K562 (cell line): ENCODE measurements at regions not wholly inside any gene's neighbourhood (a gene's known extent, or its start where the extent isn't known, plus 50 kb on each side); places are given as distances from the start of the nearest gene placed in this dataset.

Experiments used
- ATAC-seq: fragments of 200-7000 bp; cut with Tn5 transposase; 3 replicates; pipeline ENCODE4 v1.9.1; 2020; ENCODE audit warnings: moderate library complexity
- BruUV-seq: library from RNA; stranded (reverse); fragments of 400-500 nt; replicated peaks from 2 replicates; lab custom pipeline; 2021; lab: Mats Ljungman, UMichigan
- CTCF ChIA-PET: fragments of 300-600 bp; formaldehyde crosslinking; extraction: SDS; loops from one replicate; lab custom pipeline; 2021; ENCODE audit warnings: low intra/inter-chr PET ratio; lab: Yijun Ruan, JAX
- POLR2A ChIA-PET: fragments of 300-600, 350-650 bp; sonication (Branson Sonifier 250); formaldehyde crosslinking; extraction: SDS; loops from one replicate; lab custom pipeline; 2021; ENCODE audit warnings: antibody characterized with exemption, inconsistent platforms; lab: Yijun Ruan, JAX
- DNase-seq, 4 experiments: peaks; one replicate each; pipeline versions ENCODE4 v3.0.0 to v3.0.0-alpha.2; 2011 to 2018; ENCODE audit warnings: low spot score in 3 of 4, mixed read lengths in 3 of 4; ENCODE audit errors: extremely low read depth in 1 of 4
- FAIRE-seq: peaks from 2 replicates; lab custom pipeline; 2011; peaks lifted over from hg19 to GRCh38; lab: Jason Lieb, UNC
- H2AFZ ChIP-seq: 2 replicates; pipeline ENCODE4 v1.6.0; 2011; ENCODE audit warnings: low read depth, low read length, control low read depth, inconsistent platforms
- H3K27ac ChIP-seq: fragments of 200-600 bp; 3 replicates; pipeline ENCODE4 v1.8.0; 2011; ENCODE audit warnings: low read depth, mild to moderate bottlenecking, control low read depth, inconsistent platforms, low read length, moderate library complexity, mixed read lengths; ENCODE audit errors: extremely low read depth
- H3K27me3 ChIP-seq, 2 experiments: fragments of 300-600 bp in 1 of 2; 2 replicates in 1 of 2; 3 replicates in 1 of 2; pipeline versions ENCODE4 v1.6.0 to v1.8.0; 2011; ENCODE audit warnings: inconsistent platforms in 2 of 2, low read length in 2 of 2, mild to moderate bottlenecking in 1 of 2, mixed read lengths in 1 of 2, moderate library complexity in 1 of 2; ENCODE audit not compliant: control insufficient read depth in 2 of 2, insufficient read depth in 2 of 2
- H3K36me3 ChIP-seq: fragments of 300-600 bp; 3 replicates; pipeline ENCODE4 v1.8.0; 2011; ENCODE audit warnings: mild to moderate bottlenecking, low read length, inconsistent platforms; ENCODE audit not compliant: control insufficient read depth, insufficient read depth
- H3K4me1 ChIP-seq, 2 experiments: fragments of 200-600 bp in 1 of 2; replicated peaks in 1 of 2; 2 replicates in 1 of 2; 3 replicates in 1 of 2; pipeline versions ENCODE4 v1.5.1 to v1.8.0; 2011; ENCODE audit warnings: inconsistent platforms in 2 of 2, low read length in 2 of 2, mild to moderate bottlenecking in 1 of 2, mixed read lengths in 1 of 2, moderate library complexity in 1 of 2; ENCODE audit not compliant: control insufficient read depth in 2 of 2, insufficient read depth in 2 of 2
- H3K4me2 ChIP-seq: 2 replicates; pipeline ENCODE4 v1.6.1; 2011; ENCODE audit warnings: low read length, control low read depth, inconsistent platforms, mixed read lengths; ENCODE audit not compliant: insufficient read depth
- H3K4me3 ChIP-seq: fragments of 200-600 bp; sonication (generic), shearing (Covaris generic); 2 replicates; pipeline ENCODE4 v1.5.1; 2016; ENCODE audit warnings: control low read depth, inconsistent platforms
- H3K79me2 ChIP-seq: fragments of 200-600 bp; 3 replicates; pipeline ENCODE4 v1.8.0; 2011; ENCODE audit warnings: low read length, inconsistent platforms; ENCODE audit not compliant: control insufficient read depth, insufficient read depth
- H3K9ac ChIP-seq, 2 experiments: 2 replicates each; pipeline versions ENCODE4 v1.6.0 to v1.6.1; 2011; ENCODE audit warnings: low read depth in 2 of 2, low read length in 2 of 2, control low read depth in 1 of 2, inconsistent platforms in 1 of 2, mild to moderate bottlenecking in 1 of 2, mixed read lengths in 1 of 2; ENCODE audit not compliant: insufficient read depth in 1 of 2
- H3K9me1 ChIP-seq: one replicate; pipeline ENCODE4 v1.6.0; 2011; ENCODE audit warnings: inconsistent platforms, mild to moderate bottlenecking, low read length, moderate library complexity; ENCODE audit not compliant: control insufficient read depth, insufficient read depth
- H3K9me3 ChIP-seq: replicated peaks from 2 replicates; pipeline ENCODE4 v1.5.1; 2011; ENCODE audit warnings: low read depth, low read length, inconsistent platforms; ENCODE audit not compliant: control insufficient read depth, insufficient read depth
- H4K20me1 ChIP-seq: replicated peaks from 2 replicates; pipeline ENCODE4 v1.6.1; 2011; ENCODE audit warnings: low read length, inconsistent platforms, mixed read lengths; ENCODE audit not compliant: control insufficient read depth, insufficient read depth
- ATF7 ChIP-seq: fragments of 450-650 bp; IDR thresholded peaks from 2 replicates; pipeline ENCODE4 v1.7.1; 2014; ENCODE audit warnings: mild to moderate bottlenecking, moderate library complexity
- CCAR2 ChIP-seq: fragments of 200-400 bp; formaldehyde crosslinking; IDR thresholded peaks from 2 replicates; pipeline ENCODE4 v1.6.1; 2017; ENCODE audit warnings: mild to moderate bottlenecking, low read depth, low read length
- CHD1 ChIP-seq: fragments of 200-600 bp; sonication (generic); IDR thresholded peaks from one replicate; pipeline ENCODE4 v1.6.1; 2012; ENCODE audit warnings: mild to moderate bottlenecking, moderate library complexity, low read length, inconsistent platforms
- ESRRB ChIP-seq: fragments of 250-450 bp; sonication (Bioruptor Pico); IDR thresholded peaks from 2 replicates; pipeline ENCODE4 v1.5.0; 2020; ENCODE audit warnings: mild to moderate bottlenecking, moderate library complexity, borderline replicate concordance
- KLF1 ChIP-seq: fragments of 450-650 bp; IDR thresholded peaks from 2 replicates; pipeline ENCODE4 v1.6.1; 2016; ENCODE audit warnings: missing genetic modification characterization, missing compliant biosample characterization
- NCOR1 ChIP-seq: fragments of 450-650 bp; IDR thresholded peaks from 2 replicates; pipeline ENCODE4 v1.6.1; 2016; ENCODE audit warnings: mild to moderate bottlenecking, moderate library complexity
- PBX2 ChIP-seq, 2 experiments: IDR thresholded peaks in 1 of 2; conservative IDR thresholded peaks in 1 of 2; 2 replicates each; pipeline ENCODE4 v1.6.1; 2016; ENCODE audit warnings: low read depth in 2 of 2, mild to moderate bottlenecking in 1 of 2, missing compliant biosample characterization in 1 of 2, missing genetic modification characterization in 1 of 2, moderate library complexity in 1 of 2
- PML ChIP-seq: IDR thresholded peaks from 2 replicates; pipeline ENCODE4 v1.6.1; 2012; ENCODE audit warnings: low read length, inconsistent platforms
- TRIM25 ChIP-seq: fragments of 450-650 bp; IDR thresholded peaks from 2 replicates; pipeline ENCODE4 v1.7.0; 2016; ENCODE audit warnings: borderline replicate concordance
- WHSC1 ChIP-seq: IDR thresholded peaks from one replicate; pipeline ENCODE4 v1.6.1; 2012; ENCODE audit warnings: low read length, control low read depth, inconsistent platforms
- XRCC4 ChIP-seq: IDR thresholded peaks from one replicate; pipeline ENCODE4 v1.6.1; 2011; ENCODE audit not compliant: insufficient read depth, insufficient read length; ENCODE audit errors: extremely low read depth
- ZNF384 ChIP-seq: IDR thresholded peaks from 2 replicates; pipeline ENCODE4 v1.6.1; 2012; ENCODE audit warnings: low read depth, low read length, improper control_type of control experiment
- WGBS: fragments of 100-300 bp; shearing (Covaris generic); methylation state at CpG from one replicate; pipeline ENCODE4 v1.1.6; 2016; ENCODE audit warnings: low coverage, mixed read lengths; ENCODE audit not compliant: insufficient coverage; ENCODE audit errors: missing lambda C conversion rate; 5-methylcytosine and 5-hydroxymethylcytosine counted together
- in situ Hi-C: fragments of 300-500 bp; cut with MboI; formaldehyde crosslinking; loops from 4 replicates; pipeline ENCODE4 v1.15.0; 2018; ENCODE audit warnings: inconsistent platforms, mixed read lengths
- intact Hi-C: fragments of 100-400 bp; cut with micrococcal nuclease; formaldehyde crosslinking; loops from 2 replicates; pipeline ENCODE4 v1.14.2; 2022
- TF ChIP-seq, protein P1 (sequence below): sonication (generic); formaldehyde crosslinking; IDR thresholded peaks from 2 replicates; pipeline ENCODE4 v1.8.0; 2022; ENCODE audit warnings: missing genetic modification reagents, mild to moderate bottlenecking, borderline replicate concordance

DNA sequence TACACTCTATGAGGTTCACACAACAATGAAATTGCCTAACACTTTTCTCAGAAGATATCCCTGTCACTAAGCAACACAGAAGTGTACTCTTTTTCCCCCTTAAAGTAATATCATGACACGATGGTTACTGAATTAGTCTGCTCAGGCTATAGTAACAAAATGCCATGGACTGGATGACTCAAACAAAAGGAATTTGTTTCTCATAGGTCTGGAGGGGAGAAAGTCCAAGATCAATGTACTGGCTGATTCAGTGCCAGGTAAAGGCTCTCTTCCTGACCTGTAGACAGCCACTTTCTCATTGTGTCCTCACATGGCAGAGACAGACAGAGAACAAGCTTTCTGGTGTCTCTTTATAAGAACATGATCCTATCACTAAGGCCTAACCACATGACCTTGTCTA is 211.9 kb downstream of the RBM43 start (continued):
- TF ChIP-seq, protein P1, sequence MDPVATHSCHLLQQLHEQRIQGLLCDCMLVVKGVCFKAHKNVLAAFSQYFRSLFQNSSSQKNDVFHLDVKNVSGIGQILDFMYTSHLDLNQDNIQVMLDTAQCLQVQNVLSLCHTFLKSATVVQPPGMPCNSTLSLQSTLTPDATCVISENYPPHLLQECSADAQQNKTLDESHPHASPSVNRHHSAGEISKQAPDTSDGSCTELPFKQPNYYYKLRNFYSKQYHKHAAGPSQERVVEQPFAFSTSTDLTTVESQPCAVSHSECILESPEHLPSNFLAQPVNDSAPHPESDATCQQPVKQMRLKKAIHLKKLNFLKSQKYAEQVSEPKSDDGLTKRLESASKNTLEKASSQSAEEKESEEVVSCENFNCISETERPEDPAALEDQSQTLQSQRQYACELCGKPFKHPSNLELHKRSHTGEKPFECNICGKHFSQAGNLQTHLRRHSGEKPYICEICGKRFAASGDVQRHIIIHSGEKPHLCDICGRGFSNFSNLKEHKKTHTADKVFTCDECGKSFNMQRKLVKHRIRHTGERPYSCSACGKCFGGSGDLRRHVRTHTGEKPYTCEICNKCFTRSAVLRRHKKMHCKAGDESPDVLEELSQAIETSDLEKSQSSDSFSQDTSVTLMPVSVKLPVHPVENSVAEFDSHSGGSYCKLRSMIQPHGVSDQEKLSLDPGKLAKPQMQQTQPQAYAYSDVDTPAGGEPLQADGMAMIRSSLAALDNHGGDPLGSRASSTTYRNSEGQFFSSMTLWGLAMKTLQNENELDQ (CRISPR knock-in tag), result no peak
- no peak for TF ChIP-seq WHSC1

- H3K9ac ChIP-seq, result no peak overlapping the region
- ATAC-seq (no peak), FAIRE-seq (no peak), DNase-seq (no peak)
- POLR2A ChIA-PET, result no interaction called here
- H3K27ac ChIP-seq, result no peak overlapping the region
- H3K4me2 ChIP-seq, result no peak overlapping the region
- intact Hi-C loops, result no loop called here
- no peak overlapping the region for H2AFZ ChIP-seq
- no peaks in the 10 kb centered on the region for H3K9me1 ChIP-seq
- CTCF ChIA-PET, result no interaction called here
- no peaks in the 10 kb centered on the region for H3K27me3 ChIP-seq
- 4% methylated on average over 6 of the region's 6 CpGs for WGBS
- H3K36me3 ChIP-seq, result no peaks in the 10 kb centered on the region
- H3K4me3 ChIP-seq, result no peak overlapping the region
- no peaks in the 10 kb centered on the region for H3K4me1 ChIP-seq
- H3K79me2 ChIP-seq, result no peaks in the 10 kb centered on the region
- no TSS peak for BruUV-seq
- no peaks in the 10 kb centered on the region for H3K9me3 ChIP-seq
- H4K20me1 ChIP-seq, result no peaks in the 10 kb centered on the region
- no peak for TF ChIP-seq CHD1
- TF ChIP-seq TRIM25, result no peak
- TF ChIP-seq ZNF384, result no peak
- TF ChIP-seq KLF1 (tag), result no peak
- TF ChIP-seq PBX2 (CRISPR knock-in tag; IDR thresholded peaks at IDR 0.05; ENCODE audit: low read depth), result no peak
- no peak for TF ChIP-seq PBX2 (tag; conservative IDR thresholded peaks at IDR 0.05; ENCODE audit: low read depth)
- TF ChIP-seq CCAR2, result no peak
- no peak for TF ChIP-seq NCOR1
- TF ChIP-seq PML, result no peak
- TF ChIP-seq ATF7, result no peak
- TF ChIP-seq ESRRB (CRISPR knock-in tag), result no peak
- TF ChIP-seq XRCC4, result no peak
- in situ Hi-C loops, result no loop called here
Observed at GRCh38 chr2:151048331-151049054, 213.2 kb downstream of the RBM43 start.
